ENCODE measurements at regions not wholly inside any gene's neighbourhood (a gene's known extent, or its start where the extent isn't known, plus 50 kb on each side); places are given as distances from the start of the nearest gene placed in this dataset.
A peak's percentile ranks its signal among the peaks of the same experiment; 100 is the strongest.
"Not testable (repeated sequence)": the region's sequence is repeated elsewhere in the genome, so short reads cannot be mapped to it uniquely, and the experiment has no call there.

- DNase-seq, result peak; percentile 15
These were observed 152.2 kb downstream of the TRIM27 start for GRCh38 chr6:28771401-28772267.

GRCh38 chr6:28772480-28773381 lies 151.1 kb downstream of the TRIM27 start:
- no peak for DNase-seq

DNA sequence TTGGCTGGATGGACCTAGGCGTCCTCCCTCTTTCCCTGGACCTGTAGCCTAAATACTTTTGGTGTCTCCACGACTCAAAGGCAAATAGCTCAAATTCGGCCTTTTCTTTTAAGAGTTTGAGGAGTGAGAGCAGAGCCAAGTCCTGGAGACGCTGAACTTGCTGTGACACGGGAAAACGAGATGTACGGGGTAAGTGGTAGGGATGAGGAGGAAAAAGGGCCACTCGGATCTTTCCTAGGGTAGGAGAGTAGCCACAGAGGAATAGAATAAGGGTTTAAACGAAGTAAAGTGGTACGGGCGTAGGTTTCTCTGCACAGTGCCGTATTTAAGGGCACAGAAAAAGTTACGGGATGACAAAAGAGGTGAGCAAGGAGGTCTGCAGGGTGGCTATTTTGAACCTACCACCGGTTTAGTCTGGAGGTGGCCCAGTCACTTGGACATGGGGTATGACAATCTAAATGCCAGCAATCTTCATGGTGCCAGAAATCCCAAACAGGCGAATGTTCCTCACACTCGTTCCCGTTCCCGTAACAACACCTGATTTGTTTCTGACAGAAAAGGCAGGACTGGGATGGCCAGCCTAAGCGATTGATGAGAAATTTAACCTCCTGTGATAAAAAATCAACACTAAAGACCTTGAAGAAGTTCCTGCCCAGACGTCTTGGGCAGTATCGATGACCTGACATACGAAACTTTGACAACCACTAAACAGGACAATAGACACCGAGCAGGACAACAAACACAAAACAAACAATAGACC lies 149.3 kb downstream of the TRIM27 start:
- DNase-seq, result no peak

GRCh38 chr6:28775052-28775376 lies 148.8 kb downstream of the TRIM27 start:
- DNase-seq, result no peak

- DNase-seq, result no peak
These were observed 148.2 kb downstream of the TRIM27 start for GRCh38 chr6:28775405-28776129.

- DNase-seq, result no peak
These were observed 147.3 kb downstream of the TRIM27 start for GRCh38 chr6:28776269-28777146.

DNA sequence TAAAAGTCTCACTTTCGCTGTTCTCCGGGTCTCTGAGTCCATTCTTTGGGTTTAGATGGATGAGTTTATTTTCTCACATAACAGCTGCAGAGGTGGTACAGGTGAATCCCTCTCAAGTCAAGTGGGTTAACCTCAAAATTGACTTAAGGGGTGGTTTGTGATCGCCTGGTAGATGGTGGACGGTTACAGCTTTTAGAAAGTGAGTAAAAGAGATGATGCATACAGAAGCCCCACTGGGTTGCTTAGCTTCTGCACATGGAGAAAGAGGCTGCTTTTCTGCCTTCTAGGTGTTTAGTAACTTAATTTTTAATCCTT lies 146.7 kb downstream of the TRIM27 start:
- no peak for DNase-seq

- DNase-seq, result no peak
These were observed 141.6 kb downstream of the TRIM27 start for GRCh38 chr6:28782113-28782673.

- DNase-seq, result no peak
These were observed 137.7 kb downstream of the TRIM27 start for GRCh38 chr6:28785962-28786679.

DNA sequence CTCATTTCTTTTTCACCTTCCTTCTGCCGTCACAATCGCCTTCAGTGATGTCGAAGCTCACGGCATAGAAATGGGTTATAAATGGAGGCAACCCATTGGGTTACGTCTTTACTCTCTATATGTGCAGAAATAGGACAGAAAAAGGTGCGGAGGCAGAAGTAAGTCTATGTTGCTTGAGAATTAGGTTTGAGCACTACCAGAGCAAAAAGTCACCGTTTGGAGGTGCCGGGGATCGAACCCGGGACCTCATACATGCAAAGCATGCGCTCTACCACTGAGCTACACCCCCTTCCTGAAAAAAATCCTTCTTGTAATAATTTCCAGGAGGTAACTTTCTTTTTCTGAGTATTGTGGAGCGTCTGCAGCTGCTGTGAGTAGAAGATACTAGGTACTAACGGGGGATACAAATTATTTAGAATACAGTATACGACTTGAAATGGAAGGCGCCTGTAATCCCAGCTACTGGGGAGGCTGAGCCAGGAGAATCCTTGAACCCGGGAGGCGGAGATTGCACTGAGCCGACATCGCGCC lies 134.2 kb downstream of the TRIM27 start:
- DNase-seq, result peak; percentile 69

GRCh38 chr6:28791002-28791383 lies 132.8 kb downstream of the TRIM27 start:
- DNase-seq, result no peak

- peak; percentile 41 for DNase-seq
These were observed 129.4 kb downstream of the TRIM27 start for GRCh38 chr6:28794175-28795002.

DNA sequence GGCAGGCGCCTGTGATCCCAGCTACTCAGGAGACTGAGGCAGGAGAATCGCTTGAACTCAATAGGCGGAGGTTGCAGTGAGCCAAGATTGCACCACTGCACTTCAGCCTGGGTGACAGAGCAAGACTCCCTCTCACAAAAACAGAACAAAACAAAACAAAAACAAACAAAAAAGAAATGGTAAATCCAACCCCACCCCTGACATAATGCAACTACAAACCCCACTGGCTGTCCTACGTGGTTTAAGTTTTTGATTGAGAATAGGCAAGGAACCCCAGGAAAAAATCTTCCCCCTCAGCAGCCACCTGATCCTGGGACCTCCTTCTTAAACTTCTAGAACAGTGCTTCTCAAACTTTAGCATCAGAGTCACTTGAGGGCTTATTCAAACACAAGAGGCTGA lies 123.1 kb downstream of the TRIM27 start:
- not testable (repeated sequence) for DNase-seq

DNA sequence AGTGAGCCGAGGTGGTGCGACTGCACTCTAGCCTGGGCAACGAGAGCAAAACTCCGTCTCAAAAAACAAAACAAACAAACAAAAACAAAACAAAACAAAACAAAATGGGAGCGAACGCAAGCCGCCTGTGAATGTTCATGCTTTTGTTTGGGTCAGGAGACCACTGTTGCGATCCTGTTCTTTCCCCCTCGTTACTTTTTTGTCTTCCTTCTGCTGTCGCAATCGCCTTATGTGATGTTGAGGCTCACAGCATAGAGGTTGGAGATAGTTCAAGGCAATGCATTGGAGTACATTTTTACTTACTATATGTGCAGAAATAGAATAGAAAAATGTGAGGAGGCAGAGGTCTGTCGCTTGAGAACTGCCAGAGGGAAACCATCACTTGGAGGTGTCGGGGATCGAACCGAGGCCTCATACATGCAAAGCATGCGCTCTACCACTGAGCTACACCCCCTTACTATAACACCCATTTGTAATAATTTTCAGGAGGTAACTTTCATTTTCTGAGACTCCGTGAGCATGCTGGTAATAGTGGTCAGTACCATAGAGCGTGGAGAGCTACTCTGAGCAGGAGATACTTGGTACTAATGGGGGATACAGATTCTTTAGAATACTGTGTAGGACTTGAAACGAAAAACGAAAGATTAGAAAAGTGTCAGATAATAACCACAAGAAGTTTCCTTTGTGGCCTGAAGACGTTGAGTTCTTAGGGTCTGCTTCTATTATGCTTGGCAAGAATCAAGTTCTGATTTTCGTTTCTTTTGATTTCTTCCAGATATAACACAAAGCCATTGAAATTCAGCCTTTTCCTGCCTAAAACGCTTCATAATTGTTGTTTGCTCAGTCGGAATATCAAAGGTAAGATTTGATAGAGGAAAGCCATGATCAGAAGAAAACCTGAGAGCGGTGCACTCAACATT lies 121.1 kb downstream of the TRIM27 start:
- DNase-seq, result peak; percentile 83

DNA sequence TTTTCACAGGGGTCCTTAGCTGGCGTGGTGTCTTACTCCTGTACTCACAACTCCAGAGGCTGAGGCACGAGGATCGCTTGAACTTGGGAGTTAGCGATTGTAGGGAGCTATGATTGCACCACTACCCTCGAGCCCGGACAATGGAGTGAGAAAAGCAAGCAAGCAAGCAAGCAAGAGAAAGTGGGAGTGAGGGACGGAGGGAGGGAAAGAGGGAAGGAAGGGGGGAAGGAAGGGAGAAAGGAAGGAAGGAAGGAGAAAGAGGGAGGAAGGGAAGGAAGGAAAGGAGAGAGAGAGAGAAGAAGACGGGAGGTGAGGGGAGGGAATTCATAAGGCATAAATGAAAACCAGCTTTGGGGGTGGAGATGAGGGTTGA lies 120.5 kb downstream of the TRIM27 start:
- peak; percentile 35 for DNase-seq

DNA sequence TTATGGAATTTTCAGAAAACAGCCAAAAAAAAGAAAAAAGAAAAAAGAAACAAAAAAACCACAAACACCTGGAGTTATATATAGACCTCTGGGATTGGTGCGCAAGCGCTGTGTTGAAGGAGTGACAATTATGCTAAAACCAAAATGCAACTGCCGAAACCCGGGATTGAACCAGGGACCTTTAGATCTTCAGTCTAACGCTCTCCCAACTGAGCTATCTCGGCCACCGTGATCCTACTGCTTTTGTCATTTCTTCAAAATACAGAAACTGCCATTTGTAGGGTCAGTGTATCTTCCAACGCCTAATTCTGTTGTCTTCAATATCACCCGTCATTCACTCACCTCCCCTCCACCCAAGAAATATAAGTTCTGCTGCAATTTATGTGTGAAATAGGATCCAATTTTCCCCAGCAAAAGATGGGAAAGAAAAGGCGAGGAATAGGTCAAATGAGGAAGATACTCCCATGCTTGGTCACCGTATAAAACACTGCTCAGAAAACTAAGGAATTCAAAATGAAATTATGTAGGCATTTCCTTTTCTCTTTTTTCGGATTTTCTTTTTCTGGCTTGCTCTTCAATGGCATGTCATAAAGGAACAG lies 116.0 kb downstream of the TRIM27 start:
- peak; percentile 79 for DNase-seq

DNA sequence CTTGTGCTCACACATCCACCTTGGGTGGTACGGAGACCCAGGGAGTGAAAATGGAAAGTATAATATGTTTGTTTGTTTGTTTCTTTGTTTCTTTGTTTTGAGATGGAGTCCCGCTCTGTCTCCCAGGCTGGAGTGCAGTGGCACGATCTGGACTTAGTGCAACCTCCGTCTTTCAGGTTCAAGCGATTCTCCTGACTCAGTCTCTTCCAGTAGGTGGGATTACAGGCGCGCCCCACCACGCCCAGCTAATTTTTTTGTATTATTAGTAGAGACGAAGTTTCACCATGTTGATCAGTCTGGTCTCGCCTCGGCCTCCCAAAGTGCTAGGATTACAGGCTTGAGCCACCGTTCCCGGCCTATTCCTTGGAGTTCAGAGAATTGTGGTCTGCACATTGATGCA lies 115.4 kb downstream of the TRIM27 start:
- DNase-seq, result peak; percentile 16
